HUES48 (cell line): ENCODE measurements at regions not wholly inside any gene's neighbourhood (a gene's known extent, or its start where the extent isn't known, plus 50 kb on each side); places are given as distances from the start of the nearest gene placed in this dataset.

Experiments
- H3K27ac ChIP-seq: one replicate; pipeline ENCODE4 v1.7.0; 2013; ENCODE audit warnings: low read depth, low read length, inconsistent platforms
- H3K27me3 ChIP-seq: 2 replicates; pipeline ENCODE4 v1.6.1; 2013; ENCODE audit warnings: mild to moderate bottlenecking, low read length; ENCODE audit not compliant: control insufficient read depth, insufficient read depth
- H3K36me3 ChIP-seq: 2 replicates; pipeline ENCODE4 v1.6.1; 2013; ENCODE audit warnings: low read length; ENCODE audit not compliant: control insufficient read depth, insufficient read depth
- H3K4me1 ChIP-seq: 2 replicates; pipeline ENCODE4 v1.6.1; 2013; ENCODE audit warnings: mild to moderate bottlenecking, low read length; ENCODE audit not compliant: control insufficient read depth, insufficient read depth
- H3K4me3 ChIP-seq: 2 replicates; pipeline ENCODE4 v1.5.1; 2013; ENCODE audit warnings: mild to moderate bottlenecking, low read depth, low read length
- H3K9ac ChIP-seq: 2 replicates; pipeline ENCODE4 v1.6.1; 2013; ENCODE audit warnings: mild to moderate bottlenecking, low read depth, low read length, moderate library complexity
- H3K9me3 ChIP-seq: 2 replicates; pipeline ENCODE4 v1.6.1; 2013; ENCODE audit warnings: low read length; ENCODE audit not compliant: control insufficient read depth, insufficient read depth

GRCh38 chr16:6910301-6910700, 422.3 kb upstream of the RBFOX1 start:
- Histone ChIP-seq H3K4me1 (no peaks in the 10 kb centered on the region), H3K9ac (no peak overlapping the region), H3K9me3 (no peaks in the 10 kb centered on the region), H3K4me3 (no peak overlapping the region), H3K27me3 (peaks cover 7% of the 10 kb centered on the region; the same call in 1 of the 2 replicates), H3K36me3 (no peaks in the 10 kb centered on the region), H3K27ac (no peak overlapping the region)

GRCh38 chr16:6905601-6906000, 427.0 kb upstream of the RBFOX1 start:
- no peaks in the 10 kb centered on the region for H3K4me1 ChIP-seq
- H3K4me3 ChIP-seq = no peak overlapping the region
- H3K9ac ChIP-seq = no peak overlapping the region
- no peaks in the 10 kb centered on the region for H3K36me3 ChIP-seq
- peaks cover 16% of the 10 kb centered on the region; the same call in 1 of the 2 replicates for H3K27me3 ChIP-seq
- H3K9me3 ChIP-seq = no peaks in the 10 kb centered on the region
- H3K27ac ChIP-seq = no peak overlapping the region

- H3K9me3 ChIP-seq = no peaks in the 10 kb centered on the region
- H3K27ac ChIP-seq = no peak overlapping the region
- no peaks in the 10 kb centered on the region for H3K4me1 ChIP-seq
- peaks cover 16% of the 10 kb centered on the region; the same call in 1 of the 2 replicates for H3K27me3 ChIP-seq
- no peak overlapping the region for H3K9ac ChIP-seq
- no peaks in the 10 kb centered on the region for H3K36me3 ChIP-seq
- H3K4me3 ChIP-seq = no peak overlapping the region
Observed at GRCh38 chr16:6903671-6904070, 429.0 kb upstream of the RBFOX1 start.

GRCh38 chr16:6898896-6899295, 433.7 kb upstream of the RBFOX1 start:
- no peak overlapping the region for H3K4me3 ChIP-seq
- no peaks in the 10 kb centered on the region for H3K36me3 ChIP-seq
- no peaks in the 10 kb centered on the region for H3K9me3 ChIP-seq
- H3K9ac ChIP-seq = no peak overlapping the region
- H3K27me3 ChIP-seq = peaks cover 6% of the 10 kb centered on the region; the same call in 1 of the 2 replicates
- no peak overlapping the region for H3K27ac ChIP-seq
- peaks cover 5% of the 10 kb centered on the region for H3K4me1 ChIP-seq

- no peaks in the 10 kb centered on the region for H3K36me3 ChIP-seq
- H3K4me1 ChIP-seq = peaks cover 5% of the 10 kb centered on the region
- no peaks in the 10 kb centered on the region for H3K9me3 ChIP-seq
- no peak overlapping the region for H3K27ac ChIP-seq
- no peak overlapping the region for H3K4me3 ChIP-seq
- H3K27me3 ChIP-seq = 0 out of 2 replicates have a peak, but pooled peaks cover 4% of the 10 kb centered on the region
- no peak overlapping the region for H3K9ac ChIP-seq
Observed at GRCh38 chr16:6897876-6898485, 434.7 kb upstream of the RBFOX1 start.

- no peaks in the 10 kb centered on the region for H3K36me3 ChIP-seq
- no peaks in the 10 kb centered on the region for H3K27me3 ChIP-seq
- peaks cover 2% of the 10 kb centered on the region for H3K4me1 ChIP-seq
- no peak overlapping the region for H3K27ac ChIP-seq
- H3K4me3 ChIP-seq = no peak overlapping the region
- H3K9ac ChIP-seq = no peak overlapping the region
- H3K9me3 ChIP-seq = no peaks in the 10 kb centered on the region
Observed at GRCh38 chr16:6892966-6893365, 439.7 kb upstream of the RBFOX1 start.

- no peaks in the 10 kb centered on the region for H3K9me3 ChIP-seq
- no peak overlapping the region for H3K4me3 ChIP-seq
- H3K36me3 ChIP-seq = no peaks in the 10 kb centered on the region
- H3K27ac ChIP-seq = no peak overlapping the region
- H3K9ac ChIP-seq = no peak overlapping the region
- H3K27me3 ChIP-seq = no peaks in the 10 kb centered on the region
- no peaks in the 10 kb centered on the region for H3K4me1 ChIP-seq
Observed at GRCh38 chr16:6891496-6891895, 441.1 kb upstream of the RBFOX1 start.

GRCh38 chr16:6888531-6888930, 444.1 kb upstream of the RBFOX1 start:
- H3K9me3 ChIP-seq = no peaks in the 10 kb centered on the region
- no peaks in the 10 kb centered on the region for H3K4me1 ChIP-seq
- no peak overlapping the region for H3K27ac ChIP-seq
- no peaks in the 10 kb centered on the region for H3K36me3 ChIP-seq
- no peaks in the 10 kb centered on the region for H3K27me3 ChIP-seq
- no peak overlapping the region for H3K4me3 ChIP-seq
- no peak overlapping the region for H3K9ac ChIP-seq

GRCh38 chr16:6884002-6884401, 448.6 kb upstream of the RBFOX1 start:
- Histone ChIP-seq H3K27ac (no peak overlapping the region), H3K36me3 (no peaks in the 10 kb centered on the region), H3K9me3 (no peaks in the 10 kb centered on the region), H3K4me3 (no peak overlapping the region), H3K4me1 (no peaks in the 10 kb centered on the region), H3K9ac (no peak overlapping the region), H3K27me3 (no peaks in the 10 kb centered on the region)

GRCh38 chr16:6880263-6880662, 452.4 kb upstream of the RBFOX1 start:
- no peaks in the 10 kb centered on the region for H3K9me3 ChIP-seq

GRCh38 chr16:6864671-6865070, 468.0 kb upstream of the RBFOX1 start:
- Histone ChIP-seq H3K27ac (no peak overlapping the region), H3K36me3 (no peaks in the 10 kb centered on the region), H3K9ac (no peak overlapping the region), H3K4me1 (peaks cover 33% of the 10 kb centered on the region), H3K9me3 (no peaks in the 10 kb centered on the region), H3K27me3 (peaks cover 59% of the 10 kb centered on the region), H3K4me3 (no peak overlapping the region)

More at GRCh38 chr16:6880263-6880662, 452.4 kb upstream of the RBFOX1 start:
- H3K36me3 ChIP-seq = no peaks in the 10 kb centered on the region
- no peak overlapping the region for H3K27ac ChIP-seq
- no peak overlapping the region for H3K9ac ChIP-seq
- H3K4me3 ChIP-seq = no peak overlapping the region
- no peaks in the 10 kb centered on the region for H3K27me3 ChIP-seq
- H3K4me1 ChIP-seq = 0 out of 2 replicates have a peak, but pooled peaks cover 4% of the 10 kb centered on the region
